K562 (cell line): ENCODE measurements at regions not wholly inside any gene's neighbourhood (a gene's known extent, or its start where the extent isn't known, plus 50 kb on each side); places are given as distances from the start of the nearest gene placed in this dataset.

Experiments used
- ATAC-seq: fragments of 200-7000 bp; cut with Tn5 transposase; 3 replicates; pipeline ENCODE4 v1.9.1; 2020; ENCODE audit warnings: moderate library complexity
- BruUV-seq: library from RNA; stranded (reverse); fragments of 400-500 nt; replicated peaks from 2 replicates; lab custom pipeline; 2021; lab: Mats Ljungman, UMichigan
- CTCF ChIA-PET: fragments of 300-600 bp; formaldehyde crosslinking; extraction: SDS; loops from one replicate; lab custom pipeline; 2021; ENCODE audit warnings: low intra/inter-chr PET ratio; lab: Yijun Ruan, JAX
- POLR2A ChIA-PET: fragments of 300-600, 350-650 bp; sonication (Branson Sonifier 250); formaldehyde crosslinking; extraction: SDS; loops from one replicate; lab custom pipeline; 2021; ENCODE audit warnings: antibody characterized with exemption, inconsistent platforms; lab: Yijun Ruan, JAX
- DNase-seq, 4 experiments: peaks; one replicate each; pipeline versions ENCODE4 v3.0.0 to v3.0.0-alpha.2; 2011 to 2018; ENCODE audit warnings: low spot score in 3 of 4, mixed read lengths in 3 of 4; ENCODE audit errors: extremely low read depth in 1 of 4
- FAIRE-seq: peaks from 2 replicates; lab custom pipeline; 2011; peaks lifted over from hg19 to GRCh38; lab: Jason Lieb, UNC
- H2AFZ ChIP-seq: 2 replicates; pipeline ENCODE4 v1.6.0; 2011; ENCODE audit warnings: low read depth, low read length, control low read depth, inconsistent platforms
- H3K27ac ChIP-seq: fragments of 200-600 bp; 3 replicates; pipeline ENCODE4 v1.8.0; 2011; ENCODE audit warnings: low read depth, mild to moderate bottlenecking, control low read depth, inconsistent platforms, low read length, moderate library complexity, mixed read lengths; ENCODE audit errors: extremely low read depth
- H3K27me3 ChIP-seq, 2 experiments: fragments of 300-600 bp in 1 of 2; 2 replicates in 1 of 2; 3 replicates in 1 of 2; pipeline versions ENCODE4 v1.6.0 to v1.8.0; 2011; ENCODE audit warnings: inconsistent platforms in 2 of 2, low read length in 2 of 2, mild to moderate bottlenecking in 1 of 2, mixed read lengths in 1 of 2, moderate library complexity in 1 of 2; ENCODE audit not compliant: control insufficient read depth in 2 of 2, insufficient read depth in 2 of 2
- H3K36me3 ChIP-seq: fragments of 300-600 bp; 3 replicates; pipeline ENCODE4 v1.8.0; 2011; ENCODE audit warnings: mild to moderate bottlenecking, low read length, inconsistent platforms; ENCODE audit not compliant: control insufficient read depth, insufficient read depth
- H3K4me1 ChIP-seq, 2 experiments: fragments of 200-600 bp in 1 of 2; replicated peaks in 1 of 2; 2 replicates in 1 of 2; 3 replicates in 1 of 2; pipeline versions ENCODE4 v1.5.1 to v1.8.0; 2011; ENCODE audit warnings: inconsistent platforms in 2 of 2, low read length in 2 of 2, mild to moderate bottlenecking in 1 of 2, mixed read lengths in 1 of 2, moderate library complexity in 1 of 2; ENCODE audit not compliant: control insufficient read depth in 2 of 2, insufficient read depth in 2 of 2
- H3K4me2 ChIP-seq: 2 replicates; pipeline ENCODE4 v1.6.1; 2011; ENCODE audit warnings: low read length, control low read depth, inconsistent platforms, mixed read lengths; ENCODE audit not compliant: insufficient read depth
- H3K4me3 ChIP-seq: fragments of 200-600 bp; sonication (generic), shearing (Covaris generic); 2 replicates; pipeline ENCODE4 v1.5.1; 2016; ENCODE audit warnings: control low read depth, inconsistent platforms
- H3K79me2 ChIP-seq: fragments of 200-600 bp; 3 replicates; pipeline ENCODE4 v1.8.0; 2011; ENCODE audit warnings: low read length, inconsistent platforms; ENCODE audit not compliant: control insufficient read depth, insufficient read depth
- H3K9ac ChIP-seq, 2 experiments: 2 replicates each; pipeline versions ENCODE4 v1.6.0 to v1.6.1; 2011; ENCODE audit warnings: low read depth in 2 of 2, low read length in 2 of 2, control low read depth in 1 of 2, inconsistent platforms in 1 of 2, mild to moderate bottlenecking in 1 of 2, mixed read lengths in 1 of 2; ENCODE audit not compliant: insufficient read depth in 1 of 2
- H3K9me1 ChIP-seq: one replicate; pipeline ENCODE4 v1.6.0; 2011; ENCODE audit warnings: inconsistent platforms, mild to moderate bottlenecking, low read length, moderate library complexity; ENCODE audit not compliant: control insufficient read depth, insufficient read depth
- H3K9me3 ChIP-seq: replicated peaks from 2 replicates; pipeline ENCODE4 v1.5.1; 2011; ENCODE audit warnings: low read depth, low read length, inconsistent platforms; ENCODE audit not compliant: control insufficient read depth, insufficient read depth
- H4K20me1 ChIP-seq: replicated peaks from 2 replicates; pipeline ENCODE4 v1.6.1; 2011; ENCODE audit warnings: low read length, inconsistent platforms, mixed read lengths; ENCODE audit not compliant: control insufficient read depth, insufficient read depth
- BCLAF1 ChIP-seq, 2 experiments: fragments of 450-650 bp in 1 of 2; IDR thresholded peaks; 2 replicates each; pipeline ENCODE4 v1.6.1; 2011 to 2017; ENCODE audit warnings: low read depth in 2 of 2, antibody characterized with exemption in 1 of 2, borderline replicate concordance in 1 of 2, low read length in 1 of 2, mild to moderate bottlenecking in 1 of 2, mixed read lengths in 1 of 2; ENCODE audit not compliant: control insufficient read depth in 1 of 2
- CBX2 ChIP-seq: fragments of 200-600 bp; sonication (generic); IDR thresholded peaks from one replicate; pipeline ENCODE4 v1.6.1; 2012; ENCODE audit warnings: mild to moderate bottlenecking, low read length, inconsistent platforms; ENCODE audit not compliant: insufficient read depth, poor library complexity, severe bottlenecking
- CXXC5 ChIP-seq: fragments of 250-450 bp; sonication (Bioruptor Pico); IDR thresholded peaks from 2 replicates; pipeline ENCODE4 v1.8.0; 2022; ENCODE audit warnings: inconsistent platforms, mild to moderate bottlenecking, moderate library complexity
- ESRRB ChIP-seq: fragments of 250-450 bp; sonication (Bioruptor Pico); IDR thresholded peaks from 2 replicates; pipeline ENCODE4 v1.5.0; 2020; ENCODE audit warnings: mild to moderate bottlenecking, moderate library complexity, borderline replicate concordance
- MLLT1 ChIP-seq, 2 experiments: fragments of 450-650 bp; IDR thresholded peaks; 2 replicates each; pipeline ENCODE4 v1.6.1; 2016
- MTA2 ChIP-seq: fragments of 450-650 bp; IDR thresholded peaks from 2 replicates; pipeline ENCODE4 v1.6.1; 2016; ENCODE audit warnings: low read depth
- PHB ChIP-seq: fragments of 250-450 bp; sonication (Bioruptor Pico); IDR thresholded peaks from 2 replicates; pipeline ENCODE4 v1.5.0; 2021
- POLR2G ChIP-seq: fragments of 200-400 bp; formaldehyde crosslinking; IDR thresholded peaks from 2 replicates; pipeline ENCODE4 v1.6.1; 2017; ENCODE audit warnings: low read depth, mild to moderate bottlenecking, antibody characterized with exemption, low read length, moderate library complexity
- POLR3A ChIP-seq: IDR thresholded peaks from 2 replicates; pipeline ENCODE4 v1.6.1; 2011; ENCODE audit warnings: borderline replicate concordance, mild to moderate bottlenecking, moderate library complexity; ENCODE audit not compliant: insufficient read length, insufficient read depth; ENCODE audit errors: extremely low read depth
- PPARD ChIP-seq: fragments of 250-450 bp; sonication (Bioruptor Pico); IDR thresholded peaks from 2 replicates; pipeline ENCODE4 v1.8.0; 2022; ENCODE audit warnings: inconsistent platforms, mild to moderate bottlenecking, moderate library complexity
- SMARCA4 ChIP-seq: fragments of 450-650 bp; IDR thresholded peaks from 2 replicates; pipeline ENCODE4 v1.6.1; 2016
- SUPT5H ChIP-seq: fragments of 450-650 bp; IDR thresholded peaks from 2 replicates; pipeline ENCODE4 v1.6.1; 2016
- THRA ChIP-seq: fragments of 450-650 bp; IDR thresholded peaks from 2 replicates; pipeline ENCODE4 v1.6.1; 2017; ENCODE audit warnings: mild to moderate bottlenecking, moderate library complexity
- ZFX ChIP-seq: sonication (generic); formaldehyde crosslinking; IDR thresholded peaks from 2 replicates; pipeline ENCODE4 v1.8.0; 2022; ENCODE audit warnings: mild to moderate bottlenecking, missing genetic modification reagents, moderate library complexity
- ZNF551 ChIP-seq: fragments of 250-450 bp; sonication (Bioruptor Pico); IDR thresholded peaks from 2 replicates; pipeline ENCODE4 v1.5.0; 2021; ENCODE audit warnings: mild to moderate bottlenecking, moderate library complexity
- WGBS: fragments of 100-300 bp; shearing (Covaris generic); methylation state at CpG from one replicate; pipeline ENCODE4 v1.1.6; 2016; ENCODE audit warnings: low coverage, mixed read lengths; ENCODE audit not compliant: insufficient coverage; ENCODE audit errors: missing lambda C conversion rate; 5-methylcytosine and 5-hydroxymethylcytosine counted together
- in situ Hi-C: fragments of 300-500 bp; cut with MboI; formaldehyde crosslinking; loops from 4 replicates; pipeline ENCODE4 v1.15.0; 2018; ENCODE audit warnings: inconsistent platforms, mixed read lengths
- intact Hi-C: fragments of 100-400 bp; cut with micrococcal nuclease; formaldehyde crosslinking; loops from 2 replicates; pipeline ENCODE4 v1.14.2; 2022

- ChIA-PET CTCF (no interaction called here), POLR2A (no interaction called here)
- WGBS, result 0% methylated on average over 3 of the region's 3 CpGs
- Histone ChIP-seq H3K4me3 (no peak overlapping the region), H3K27me3 (no peaks in the 10 kb centered on the region), H3K27ac (no peak overlapping the region), H3K9me3 (no peaks in the 10 kb centered on the region), H3K79me2 (no peaks in the 10 kb centered on the region), H3K4me2 (no peak overlapping the region), H2AFZ (no peak overlapping the region), H3K9me1 (no peaks in the 10 kb centered on the region), H3K9ac (no peak overlapping the region), H4K20me1 (no peaks in the 10 kb centered on the region), H3K4me1 (no peaks in the 10 kb centered on the region), H3K36me3 (no peaks in the 10 kb centered on the region)
- ATAC-seq (no peak), FAIRE-seq (no peak), DNase-seq (no peak)
- BruUV-seq, result no TSS peak
- intact Hi-C loops (no loop called here), in situ Hi-C loops (no loop called here)
- TF ChIP-seq ESRRB (CRISPR knock-in tag) (no peak), THRA (no peak), POLR2G (no peak), SMARCA4 (no peak), POLR3A (no peak), PPARD (no peak), ZNF551 (no peak), MTA2 (no peak), CBX2 (no peak), ZFX (CRISPR knock-in tag) (no peak), CXXC5 (CRISPR knock-in tag) (no peak), SUPT5H (no peak), BCLAF1 (IDR thresholded peaks at IDR 0.05; ENCODE audit: borderline replicate concordance in 1 of 2, control insufficient read depth in 1 of 2, low read depth in 2 of 2, low read length in 1 of 2) (no peak), PHB (CRISPR knock-in tag) (no peak), MLLT1 (IDR thresholded peaks at IDR 0.05) (no peak)
Measured at GRCh38 chr3:86801921-86802320, 189.0 kb downstream of the VGLL3 start.
